ENCODE measurements at regions not wholly inside any gene's neighbourhood (a gene's known extent, or its start where the extent isn't known, plus 50 kb on each side); places are given as distances from the start of the nearest gene placed in this dataset.

DNA sequence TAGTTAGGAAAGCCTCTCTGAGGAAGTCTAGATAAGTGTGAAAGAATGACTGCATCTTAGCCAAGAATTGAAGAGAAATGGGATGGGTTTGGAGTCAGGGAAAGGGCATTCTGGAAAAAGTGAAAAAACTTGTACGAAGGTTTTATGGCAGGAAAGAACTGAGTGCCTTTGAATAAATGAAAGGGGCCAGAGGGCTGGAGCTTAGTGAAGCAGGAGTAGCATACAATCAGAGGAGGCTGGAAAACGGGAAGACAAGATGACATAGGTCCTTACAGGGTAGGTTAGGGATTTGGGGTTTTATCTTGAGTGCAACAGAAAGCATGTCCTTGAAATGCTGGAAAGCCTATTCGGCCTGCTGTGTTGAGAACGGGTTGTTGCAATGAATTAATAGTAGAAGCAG, 152.6 kb upstream of the RND3 start (continued):
- TF ChIP-seq, protein P1, sequence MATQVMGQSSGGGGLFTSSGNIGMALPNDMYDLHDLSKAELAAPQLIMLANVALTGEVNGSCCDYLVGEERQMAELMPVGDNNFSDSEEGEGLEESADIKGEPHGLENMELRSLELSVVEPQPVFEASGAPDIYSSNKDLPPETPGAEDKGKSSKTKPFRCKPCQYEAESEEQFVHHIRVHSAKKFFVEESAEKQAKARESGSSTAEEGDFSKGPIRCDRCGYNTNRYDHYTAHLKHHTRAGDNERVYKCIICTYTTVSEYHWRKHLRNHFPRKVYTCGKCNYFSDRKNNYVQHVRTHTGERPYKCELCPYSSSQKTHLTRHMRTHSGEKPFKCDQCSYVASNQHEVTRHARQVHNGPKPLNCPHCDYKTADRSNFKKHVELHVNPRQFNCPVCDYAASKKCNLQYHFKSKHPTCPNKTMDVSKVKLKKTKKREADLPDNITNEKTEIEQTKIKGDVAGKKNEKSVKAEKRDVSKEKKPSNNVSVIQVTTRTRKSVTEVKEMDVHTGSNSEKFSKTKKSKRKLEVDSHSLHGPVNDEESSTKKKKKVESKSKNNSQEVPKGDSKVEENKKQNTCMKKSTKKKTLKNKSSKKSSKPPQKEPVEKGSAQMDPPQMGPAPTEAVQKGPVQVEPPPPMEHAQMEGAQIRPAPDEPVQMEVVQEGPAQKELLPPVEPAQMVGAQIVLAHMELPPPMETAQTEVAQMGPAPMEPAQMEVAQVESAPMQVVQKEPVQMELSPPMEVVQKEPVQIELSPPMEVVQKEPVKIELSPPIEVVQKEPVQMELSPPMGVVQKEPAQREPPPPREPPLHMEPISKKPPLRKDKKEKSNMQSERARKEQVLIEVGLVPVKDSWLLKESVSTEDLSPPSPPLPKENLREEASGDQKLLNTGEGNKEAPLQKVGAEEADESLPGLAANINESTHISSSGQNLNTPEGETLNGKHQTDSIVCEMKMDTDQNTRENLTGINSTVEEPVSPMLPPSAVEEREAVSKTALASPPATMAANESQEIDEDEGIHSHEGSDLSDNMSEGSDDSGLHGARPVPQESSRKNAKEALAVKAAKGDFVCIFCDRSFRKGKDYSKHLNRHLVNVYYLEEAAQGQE (IDR thresholded peaks at IDR 0.05; ENCODE audit: unreplicated experiment), result no peak

DNA sequence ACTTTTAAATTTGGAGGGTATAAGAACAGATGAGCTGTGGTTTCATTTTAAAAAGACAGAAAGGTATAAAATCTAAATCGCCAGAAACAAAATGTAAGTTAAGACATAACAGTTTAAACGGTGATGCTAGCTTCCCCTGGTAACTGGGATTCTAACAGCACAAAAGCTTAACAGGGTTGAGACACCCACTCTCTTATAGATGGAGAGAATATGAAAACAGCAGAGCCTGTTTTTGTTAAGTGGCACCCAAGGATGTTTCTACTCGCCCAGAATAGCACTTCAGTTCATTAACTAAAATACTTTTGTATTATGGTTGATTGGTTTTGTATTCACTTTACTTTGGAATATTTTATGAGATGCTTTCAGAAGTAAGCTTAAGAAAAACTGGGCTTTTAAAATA, 151.9 kb upstream of the RND3 start:
- H3K27me3 Mint-ChIP-seq (ENCODE audit: insufficient read depth, low read depth, poor library complexity), result no peaks in the 10 kb centered on the region
- Histone ChIP-seq H4K20me1 (replicated peaks; ENCODE audit: insufficient read depth) (no peaks in the 10 kb centered on the region), H3K9me2 (ENCODE audit: insufficient read depth) (peaks cover 7% of the 10 kb centered on the region), H3K36me3 (ENCODE audit: insufficient read depth) (no peaks in the 10 kb centered on the region), H3K4me3 (no peak overlapping the region), H3K27me3 (ENCODE audit: insufficient read depth) (no peaks in the 10 kb centered on the region), H2AFZ (peak overlapping the region; percentile 64; the same call in 1 of the 2 replicates), H3K4me2 (no peak overlapping the region), H3F3A (replicated peaks; ENCODE audit: low read depth) (no peaks in the 10 kb centered on the region), H3K4me1 (ENCODE audit: insufficient read depth) (no peaks in the 10 kb centered on the region), H3K27ac (ENCODE audit: low read depth) (no peak overlapping the region), H3K79me2 (replicated peaks; ENCODE audit: insufficient read depth) (no peaks in the 10 kb centered on the region)
- H3K4me1 Mint-ChIP-seq, result peaks cover 4% of the 10 kb centered on the region; the same call in 1 of the 3 replicates
- no peaks in the 10 kb centered on the region for H3K9me3 Mint-ChIP-seq
- no peaks in the 10 kb centered on the region for H3K36me3 Mint-ChIP-seq (ENCODE audit: low read depth)
- no peak overlapping the region for H3K4me3 Mint-ChIP-seq
- H3K27ac Mint-ChIP-seq, result no peak overlapping the region
- DNase-seq (ENCODE audit: low spot score), result no peak
- no peak for ATAC-seq
- no peak for TF ChIP-seq EZH2 (IDR thresholded peaks at IDR 0.05; ENCODE audit: low read depth, unreplicated experiment)
- TF ChIP-seq CREB1 (CRISPR knock-in tag; IDR thresholded peaks at IDR 0.05; ENCODE audit: low read depth), result no peak
- TF ChIP-seq ZNF331 (CRISPR knock-in tag; IDR thresholded peaks at IDR 0.05; ENCODE audit: low read depth), result no peak
- TF ChIP-seq, protein P2, sequence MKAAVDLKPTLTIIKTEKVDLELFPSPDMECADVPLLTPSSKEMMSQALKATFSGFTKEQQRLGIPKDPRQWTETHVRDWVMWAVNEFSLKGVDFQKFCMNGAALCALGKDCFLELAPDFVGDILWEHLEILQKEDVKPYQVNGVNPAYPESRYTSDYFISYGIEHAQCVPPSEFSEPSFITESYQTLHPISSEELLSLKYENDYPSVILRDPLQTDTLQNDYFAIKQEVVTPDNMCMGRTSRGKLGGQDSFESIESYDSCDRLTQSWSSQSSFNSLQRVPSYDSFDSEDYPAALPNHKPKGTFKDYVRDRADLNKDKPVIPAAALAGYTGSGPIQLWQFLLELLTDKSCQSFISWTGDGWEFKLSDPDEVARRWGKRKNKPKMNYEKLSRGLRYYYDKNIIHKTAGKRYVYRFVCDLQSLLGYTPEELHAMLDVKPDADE (IDR thresholded peaks at IDR 0.05), result no peak
- TF ChIP-seq NANOG (IDR thresholded peaks at IDR 0.05; ENCODE audit: borderline replicate concordance), result no peak
- no peak for TF ChIP-seq ZNF114 (CRISPR knock-in tag; IDR thresholded peaks at IDR 0.05)
- TF ChIP-seq, protein P1 (IDR thresholded peaks at IDR 0.05; ENCODE audit: unreplicated experiment), result no peak
- TF ChIP-seq, protein P3, sequence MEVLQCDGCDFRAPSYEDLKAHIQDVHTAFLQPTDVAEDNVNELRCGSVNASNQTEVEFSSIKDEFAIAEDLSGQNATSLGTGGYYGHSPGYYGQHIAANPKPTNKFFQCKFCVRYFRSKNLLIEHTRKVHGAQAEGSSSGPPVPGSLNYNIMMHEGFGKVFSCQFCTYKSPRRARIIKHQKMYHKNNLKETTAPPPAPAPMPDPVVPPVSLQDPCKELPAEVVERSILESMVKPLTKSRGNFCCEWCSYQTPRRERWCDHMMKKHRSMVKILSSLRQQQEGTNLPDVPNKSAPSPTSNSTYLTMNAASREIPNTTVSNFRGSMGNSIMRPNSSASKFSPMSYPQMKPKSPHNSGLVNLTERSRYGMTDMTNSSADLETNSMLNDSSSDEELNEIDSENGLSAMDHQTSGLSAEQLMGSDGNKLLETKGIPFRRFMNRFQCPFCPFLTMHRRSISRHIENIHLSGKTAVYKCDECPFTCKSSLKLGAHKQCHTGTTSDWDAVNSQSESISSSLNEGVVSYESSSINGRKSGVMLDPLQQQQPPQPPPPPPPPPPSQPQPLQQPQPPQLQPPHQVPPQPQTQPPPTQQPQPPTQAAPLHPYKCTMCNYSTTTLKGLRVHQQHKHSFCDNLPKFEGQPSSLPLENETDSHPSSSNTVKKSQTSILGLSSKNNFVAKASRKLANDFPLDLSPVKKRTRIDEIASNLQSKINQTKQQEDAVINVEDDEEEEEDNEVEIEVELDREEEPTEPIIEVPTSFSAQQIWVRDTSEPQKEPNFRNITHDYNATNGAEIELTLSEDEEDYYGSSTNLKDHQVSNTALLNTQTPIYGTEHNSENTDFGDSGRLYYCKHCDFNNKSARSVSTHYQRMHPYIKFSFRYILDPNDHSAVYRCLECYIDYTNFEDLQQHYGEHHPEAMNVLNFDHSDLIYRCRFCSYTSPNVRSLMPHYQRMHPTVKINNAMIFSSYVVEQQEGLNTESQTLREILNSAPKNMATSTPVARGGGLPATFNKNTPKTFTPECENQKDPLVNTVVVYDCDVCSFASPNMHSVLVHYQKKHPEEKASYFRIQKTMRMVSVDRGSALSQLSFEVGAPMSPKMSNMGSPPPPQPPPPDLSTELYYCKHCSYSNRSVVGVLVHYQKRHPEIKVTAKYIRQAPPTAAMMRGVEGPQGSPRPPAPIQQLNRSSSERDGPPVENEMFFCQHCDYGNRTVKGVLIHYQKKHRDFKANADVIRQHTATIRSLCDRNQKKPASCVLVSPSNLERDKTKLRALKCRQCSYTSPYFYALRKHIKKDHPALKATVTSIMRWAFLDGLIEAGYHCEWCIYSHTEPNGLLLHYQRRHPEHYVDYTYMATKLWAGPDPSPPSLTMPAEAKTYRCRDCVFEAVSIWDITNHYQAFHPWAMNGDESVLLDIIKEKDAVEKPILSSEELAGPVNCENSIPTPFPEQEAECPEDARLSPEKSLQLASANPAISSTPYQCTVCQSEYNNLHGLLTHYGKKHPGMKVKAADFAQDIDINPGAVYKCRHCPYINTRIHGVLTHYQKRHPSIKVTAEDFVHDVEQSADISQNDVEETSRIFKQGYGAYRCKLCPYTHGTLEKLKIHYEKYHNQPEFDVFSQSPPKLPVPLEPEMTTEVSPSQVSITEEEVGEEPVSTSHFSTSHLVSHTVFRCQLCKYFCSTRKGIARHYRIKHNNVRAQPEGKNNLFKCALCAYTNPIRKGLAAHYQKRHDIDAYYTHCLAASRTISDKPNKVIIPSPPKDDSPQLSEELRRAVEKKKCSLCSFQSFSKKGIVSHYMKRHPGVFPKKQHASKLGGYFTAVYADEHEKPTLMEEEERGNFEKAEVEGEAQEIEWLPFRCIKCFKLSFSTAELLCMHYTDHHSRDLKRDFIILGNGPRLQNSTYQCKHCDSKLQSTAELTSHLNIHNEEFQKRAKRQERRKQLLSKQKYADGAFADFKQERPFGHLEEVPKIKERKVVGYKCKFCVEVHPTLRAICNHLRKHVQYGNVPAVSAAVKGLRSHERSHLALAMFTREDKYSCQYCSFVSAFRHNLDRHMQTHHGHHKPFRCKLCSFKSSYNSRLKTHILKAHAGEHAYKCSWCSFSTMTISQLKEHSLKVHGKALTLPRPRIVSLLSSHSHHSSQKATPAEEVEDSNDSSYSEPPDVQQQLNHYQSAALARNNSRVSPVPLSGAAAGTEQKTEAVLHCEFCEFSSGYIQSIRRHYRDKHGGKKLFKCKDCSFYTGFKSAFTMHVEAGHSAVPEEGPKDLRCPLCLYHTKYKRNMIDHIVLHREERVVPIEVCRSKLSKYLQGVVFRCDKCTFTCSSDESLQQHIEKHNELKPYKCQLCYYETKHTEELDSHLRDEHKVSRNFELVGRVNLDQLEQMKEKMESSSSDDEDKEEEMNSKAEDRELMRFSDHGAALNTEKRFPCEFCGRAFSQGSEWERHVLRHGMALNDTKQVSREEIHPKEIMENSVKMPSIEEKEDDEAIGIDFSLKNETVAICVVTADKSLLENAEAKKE (CRISPR knock-in tag; IDR thresholded peaks at IDR 0.05), result no peak
- TF ChIP-seq STAT1 (IDR thresholded peaks at IDR 0.05; ENCODE audit: unreplicated experiment), result no peak
- TF ChIP-seq JUNB (IDR thresholded peaks at IDR 0.05; ENCODE audit: unreplicated experiment), result no peak
- no peak for TF ChIP-seq EZH2phosphoT487 (IDR thresholded peaks at IDR 0.05; ENCODE audit: unreplicated experiment)

All from GM23338 (cell line).